ENCODE measurements at regions not wholly inside any gene's neighbourhood (a gene's known extent, or its start where the extent isn't known, plus 50 kb on each side); places are given as distances from the start of the nearest gene placed in this dataset.
A peak's percentile ranks its signal among the peaks of the same experiment; 100 is the strongest.
"Not testable (repeated sequence)": the region's sequence is repeated elsewhere in the genome, so short reads cannot be mapped to it uniquely, and the experiment has no call there.

DNA sequence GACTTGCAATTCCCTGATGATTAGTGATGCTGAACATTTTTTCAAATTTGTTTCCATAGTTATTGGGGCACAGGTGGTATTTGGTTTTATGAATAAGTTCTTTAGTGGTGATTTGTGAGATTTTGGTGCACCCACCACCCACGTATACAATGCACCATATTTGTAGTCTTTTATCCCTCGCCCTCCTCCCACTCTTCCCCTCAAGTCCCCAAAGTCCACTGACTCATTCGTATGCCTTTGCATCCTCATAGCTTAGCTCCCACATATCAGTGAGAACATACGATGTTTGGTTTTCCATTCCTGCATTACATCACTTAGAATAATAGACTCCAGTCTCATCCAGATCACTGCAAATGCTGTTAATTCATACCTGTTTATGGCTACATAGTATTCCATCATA, 167.3 kb downstream of the MYLK4 start:
- Histone ChIP-seq H3K36me3 (ENCODE audit: control insufficient read depth, insufficient read depth, low read length) (no peaks in the 10 kb centered on the region), H3K27ac (ENCODE audit: low read depth, low read length, severe bottlenecking) (no peak overlapping the region), H3K4me3 (ENCODE audit: extremely low read depth, insufficient read depth, low read length, poor library complexity, severe bottlenecking) (no peak overlapping the region), H3K9me3 (ENCODE audit: control insufficient read depth, low read length) (no peaks in the 10 kb centered on the region), H3K4me1 (ENCODE audit: control insufficient read depth, insufficient read depth, low read length, poor library complexity, severe bottlenecking) (peaks cover 19% of the 10 kb centered on the region)
- WGBS, 2 experiments (ENCODE audit: insufficient coverage in 2 of 2) = 94 to 97% methylated on average over 3 of the region's 4 CpGs

DNA sequence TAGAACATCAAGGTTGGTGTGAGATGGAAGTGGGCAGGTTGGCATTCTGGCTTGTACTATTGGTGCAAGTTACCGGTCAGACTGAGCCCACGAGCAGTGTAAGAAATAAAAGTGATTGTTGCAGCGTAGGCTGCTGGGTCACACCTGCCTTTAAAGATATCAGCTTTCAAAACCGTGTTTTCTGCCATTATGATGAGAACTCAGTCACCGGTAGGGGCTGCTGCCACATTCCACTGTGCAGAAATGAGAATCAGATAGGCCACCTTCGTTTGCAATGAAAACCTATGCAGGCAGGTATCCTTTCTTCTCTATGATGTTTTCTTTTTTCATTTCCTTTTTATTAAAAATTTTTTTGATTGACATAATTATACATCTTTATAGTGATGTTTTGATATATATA, 168.5 kb downstream of the MYLK4 start:
- no peaks in the 10 kb centered on the region for H3K9me3 ChIP-seq (ENCODE audit: control insufficient read depth, low read length)
- H3K4me1 ChIP-seq (ENCODE audit: control insufficient read depth, insufficient read depth, low read length, poor library complexity, severe bottlenecking) = peaks cover 23% of the 10 kb centered on the region
- 92 to 94% methylated on average over 5 to 6 of the region's 6 CpGs for WGBS, 2 experiments (ENCODE audit: insufficient coverage in 2 of 2)
- no peak overlapping the region for H3K4me3 ChIP-seq (ENCODE audit: extremely low read depth, insufficient read depth, low read length, poor library complexity, severe bottlenecking)
- no peaks in the 10 kb centered on the region for H3K36me3 ChIP-seq (ENCODE audit: control insufficient read depth, insufficient read depth, low read length)
- no peak overlapping the region for H3K27ac ChIP-seq (ENCODE audit: low read depth, low read length, severe bottlenecking)

GRCh38 chr6:2581611-2582010, 169.1 kb downstream of the MYLK4 start:
- no peak overlapping the region for H3K27ac ChIP-seq (ENCODE audit: low read depth, low read length, severe bottlenecking)
- H3K4me3 ChIP-seq (ENCODE audit: extremely low read depth, insufficient read depth, low read length, poor library complexity, severe bottlenecking) = no peak overlapping the region
- 88 to 100% methylated on average over 1 of the region's 2 CpGs for WGBS, 2 experiments (ENCODE audit: insufficient coverage in 2 of 2)
- no peaks in the 10 kb centered on the region for H3K9me3 ChIP-seq (ENCODE audit: control insufficient read depth, low read length)
- no peaks in the 10 kb centered on the region for H3K36me3 ChIP-seq (ENCODE audit: control insufficient read depth, insufficient read depth, low read length)
- peaks cover 23% of the 10 kb centered on the region for H3K4me1 ChIP-seq (ENCODE audit: control insufficient read depth, insufficient read depth, low read length, poor library complexity, severe bottlenecking)

GRCh38 chr6:2581011-2581410, 169.7 kb downstream of the MYLK4 start:
- Histone ChIP-seq H3K27ac (ENCODE audit: low read depth, low read length, severe bottlenecking) (no peak overlapping the region), H3K9me3 (ENCODE audit: control insufficient read depth, low read length) (no peaks in the 10 kb centered on the region), H3K4me1 (ENCODE audit: control insufficient read depth, insufficient read depth, low read length, poor library complexity, severe bottlenecking) (peaks cover 23% of the 10 kb centered on the region), H3K4me3 (ENCODE audit: extremely low read depth, insufficient read depth, low read length, poor library complexity, severe bottlenecking) (no peak overlapping the region), H3K36me3 (ENCODE audit: control insufficient read depth, insufficient read depth, low read length) (no peaks in the 10 kb centered on the region)
- 63 to 75% methylated on average over 2 of the region's 4 CpGs for WGBS, 2 experiments (ENCODE audit: insufficient coverage in 2 of 2)

DNA sequence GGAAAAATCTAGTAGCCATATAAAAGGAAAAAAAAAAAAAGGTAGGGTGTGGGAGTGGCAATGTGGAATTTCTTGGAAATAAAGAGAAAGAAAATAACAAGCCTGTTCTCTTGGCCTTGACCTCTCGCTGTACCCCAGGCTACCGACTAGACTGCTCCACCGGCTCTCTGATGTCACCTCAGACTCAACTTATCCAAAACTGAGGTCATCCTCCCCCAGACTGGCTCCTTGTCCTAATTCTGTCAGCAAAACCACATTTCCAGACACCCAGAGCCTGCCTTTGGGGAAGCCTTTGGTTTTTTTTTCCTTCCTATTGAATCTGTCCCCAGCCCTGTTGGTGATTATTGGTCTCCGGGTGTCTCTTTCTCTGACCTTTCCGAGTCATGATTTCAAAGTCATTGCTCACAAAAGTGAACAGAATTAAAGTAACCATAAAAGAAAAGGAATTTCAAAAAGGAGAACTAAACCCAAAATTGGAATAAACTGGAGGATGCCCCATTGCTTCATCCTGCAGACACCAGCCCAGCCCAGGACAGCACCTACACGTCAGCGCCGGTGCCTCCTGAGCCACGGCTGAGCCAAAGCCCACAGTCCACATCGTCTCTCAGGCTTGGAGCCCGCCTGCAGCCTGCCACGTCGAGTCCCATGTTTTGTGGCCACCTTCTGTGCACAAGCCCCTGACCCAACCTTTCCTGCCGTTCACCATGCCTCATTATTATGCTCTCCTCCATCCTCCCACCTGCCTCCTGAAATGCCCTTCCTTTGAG, 170.7 kb downstream of the MYLK4 start:
- Histone ChIP-seq H3K4me1 (ENCODE audit: control insufficient read depth, insufficient read depth, low read length, poor library complexity, severe bottlenecking) (peaks cover 23% of the 10 kb centered on the region), H3K27ac (ENCODE audit: low read depth, low read length, severe bottlenecking) (peak overlapping the region; percentile 80), H3K9me3 (ENCODE audit: control insufficient read depth, low read length) (no peaks in the 10 kb centered on the region), H3K4me3 (ENCODE audit: extremely low read depth, insufficient read depth, low read length, poor library complexity, severe bottlenecking) (no peak overlapping the region), H3K36me3 (ENCODE audit: control insufficient read depth, insufficient read depth, low read length) (no peaks in the 10 kb centered on the region)
- 95 to 97% methylated on average over 11 to 12 of the region's 14 CpGs for WGBS, 2 experiments (ENCODE audit: insufficient coverage in 2 of 2)

- no peaks in the 10 kb centered on the region for H3K9me3 ChIP-seq (ENCODE audit: control insufficient read depth, low read length)
- no peaks in the 10 kb centered on the region for H3K36me3 ChIP-seq (ENCODE audit: control insufficient read depth, insufficient read depth, low read length)
- H3K4me3 ChIP-seq (ENCODE audit: extremely low read depth, insufficient read depth, low read length, poor library complexity, severe bottlenecking) = no peak overlapping the region
- peaks cover 23% of the 10 kb centered on the region for H3K4me1 ChIP-seq (ENCODE audit: control insufficient read depth, insufficient read depth, low read length, poor library complexity, severe bottlenecking)
- peak overlapping the region; percentile 80 for H3K27ac ChIP-seq (ENCODE audit: low read depth, low read length, severe bottlenecking)
- 87% methylated on average over 16 of the region's 16 CpGs for WGBS, 2 experiments (ENCODE audit: insufficient coverage in 2 of 2)
Measured at GRCh38 chr6:2579241-2579761, 171.4 kb downstream of the MYLK4 start.

DNA sequence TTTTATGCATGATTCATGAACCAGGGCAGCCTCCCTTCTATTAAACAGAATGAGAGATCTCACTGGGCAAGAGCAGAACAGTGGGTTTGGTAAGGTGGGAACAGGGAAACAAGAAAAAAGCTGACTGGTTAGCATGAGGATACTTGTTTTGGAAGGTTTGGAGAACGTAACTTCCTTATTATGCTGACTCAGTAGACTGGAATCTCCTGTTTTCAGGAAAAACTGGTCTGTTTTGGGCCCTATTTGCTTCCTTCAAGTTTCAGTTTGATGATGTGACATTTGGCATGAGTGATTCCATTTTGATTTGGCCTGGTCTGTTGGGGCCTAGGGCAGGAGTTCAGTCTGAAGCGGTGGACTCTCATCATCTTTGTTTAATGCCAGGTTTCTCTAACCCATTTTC, 172.0 kb downstream of the MYLK4 start:
- Histone ChIP-seq H3K36me3 (ENCODE audit: control insufficient read depth, insufficient read depth, low read length) (no peaks in the 10 kb centered on the region), H3K27ac (ENCODE audit: low read depth, low read length, severe bottlenecking) (peak overlapping the region; percentile 80), H3K4me3 (ENCODE audit: extremely low read depth, insufficient read depth, low read length, poor library complexity, severe bottlenecking) (no peak overlapping the region), H3K9me3 (ENCODE audit: control insufficient read depth, low read length) (no peaks in the 10 kb centered on the region), H3K4me1 (ENCODE audit: control insufficient read depth, insufficient read depth, low read length, poor library complexity, severe bottlenecking) (peaks cover 23% of the 10 kb centered on the region)
- 71 to 100% methylated on average over 1 to 2 of the region's 2 CpGs for WGBS, 2 experiments (ENCODE audit: insufficient coverage in 2 of 2)

GRCh38 chr6:2576499-2576898, 174.2 kb downstream of the MYLK4 start:
- no peak overlapping the region for H3K4me3 ChIP-seq (ENCODE audit: extremely low read depth, insufficient read depth, low read length, poor library complexity, severe bottlenecking)
- no peaks in the 10 kb centered on the region for H3K9me3 ChIP-seq (ENCODE audit: control insufficient read depth, low read length)
- H3K36me3 ChIP-seq (ENCODE audit: control insufficient read depth, insufficient read depth, low read length) = no peaks in the 10 kb centered on the region
- WGBS, 2 experiments (ENCODE audit: insufficient coverage in 2 of 2) = 100% methylated on average over 1 of the region's 3 CpGs; no CpG with 5 or more reads in 1 of the 2 experiments
- peak overlapping the region; percentile 68 for H3K27ac ChIP-seq (ENCODE audit: low read depth, low read length, severe bottlenecking)
- peaks cover 23% of the 10 kb centered on the region for H3K4me1 ChIP-seq (ENCODE audit: control insufficient read depth, insufficient read depth, low read length, poor library complexity, severe bottlenecking)

DNA sequence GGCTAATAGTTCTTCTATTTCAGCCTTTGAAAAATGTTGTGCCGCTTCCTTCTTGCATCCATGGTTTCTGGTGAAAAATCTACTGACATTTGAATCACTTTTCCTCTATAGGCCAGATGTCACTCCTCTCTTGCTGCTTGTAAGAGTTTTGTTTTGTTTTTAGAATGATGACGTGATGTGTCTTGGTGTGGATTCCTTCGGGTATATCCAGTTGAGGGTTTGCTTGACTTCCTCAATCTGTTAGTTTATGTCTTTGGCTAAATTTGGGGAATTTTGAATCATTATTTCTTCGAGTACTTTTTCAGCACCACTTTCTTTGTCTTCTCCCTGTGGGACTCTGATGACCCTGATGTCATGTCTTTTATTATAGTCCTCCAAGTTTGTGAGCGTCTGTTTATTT, 175.5 kb downstream of the MYLK4 start:
- 89% methylated on average over 3 of the region's 5 CpGs; no CpG with 5 or more reads in 1 of the 2 experiments for WGBS, 2 experiments (ENCODE audit: insufficient coverage in 2 of 2)
- Histone ChIP-seq H3K4me3 (ENCODE audit: extremely low read depth, insufficient read depth, low read length, poor library complexity, severe bottlenecking) (no peak overlapping the region), H3K27ac (ENCODE audit: low read depth, low read length, severe bottlenecking) (no peak overlapping the region), H3K9me3 (ENCODE audit: control insufficient read depth, low read length) (no peaks in the 10 kb centered on the region), H3K36me3 (ENCODE audit: control insufficient read depth, insufficient read depth, low read length) (no peaks in the 10 kb centered on the region), H3K4me1 (ENCODE audit: control insufficient read depth, insufficient read depth, low read length, poor library complexity, severe bottlenecking) (peaks cover 17% of the 10 kb centered on the region)

DNA sequence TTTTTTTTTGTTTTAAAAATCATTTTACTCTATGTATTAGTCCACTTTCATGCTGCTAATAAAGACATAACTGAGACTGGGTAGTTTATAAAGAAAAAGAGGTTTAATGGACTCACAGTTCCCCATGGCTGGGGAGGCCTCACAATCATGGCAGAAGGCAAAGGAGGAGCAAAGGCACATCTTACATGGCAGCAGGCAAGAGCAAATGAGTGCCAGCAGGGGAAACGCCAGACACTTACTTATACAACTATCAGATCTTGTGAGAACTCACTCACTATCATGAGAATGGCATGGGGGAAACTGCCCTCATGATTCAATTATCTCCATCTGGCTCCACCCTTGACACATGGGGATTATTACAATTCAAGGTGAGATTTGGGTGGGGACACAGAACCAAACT, 181.3 kb downstream of the MYLK4 start:
- WGBS, 2 experiments (ENCODE audit: insufficient coverage in 2 of 2) = 100% methylated on average over 1 of the region's 1 CpG; no CpG with 5 or more reads in 1 of the 2 experiments
- H3K27ac ChIP-seq (ENCODE audit: low read depth, low read length, severe bottlenecking); H3K9me3 ChIP-seq (ENCODE audit: control insufficient read depth, low read length); H3K4me1 ChIP-seq (ENCODE audit: control insufficient read depth, insufficient read depth, low read length, poor library complexity, severe bottlenecking); H3K4me3 ChIP-seq (ENCODE audit: extremely low read depth, insufficient read depth, low read length, poor library complexity, severe bottlenecking); H3K36me3 ChIP-seq (ENCODE audit: control insufficient read depth, insufficient read depth, low read length): not testable (repeated sequence)

- no peaks in the 10 kb centered on the region for H3K9me3 ChIP-seq (ENCODE audit: control insufficient read depth, low read length)
- no peaks in the 10 kb centered on the region for H3K36me3 ChIP-seq (ENCODE audit: control insufficient read depth, insufficient read depth, low read length)
- H3K4me3 ChIP-seq (ENCODE audit: extremely low read depth, insufficient read depth, low read length, poor library complexity, severe bottlenecking) = no peak overlapping the region
- no peaks in the 10 kb centered on the region for H3K4me1 ChIP-seq (ENCODE audit: control insufficient read depth, insufficient read depth, low read length, poor library complexity, severe bottlenecking)
- no peak overlapping the region for H3K27ac ChIP-seq (ENCODE audit: low read depth, low read length, severe bottlenecking)
- no CpG with 5 or more reads among the region's 1 CpG for WGBS, 2 experiments (ENCODE audit: insufficient coverage in 2 of 2)
Measured at GRCh38 chr6:2566048-2566447, 184.7 kb downstream of the MYLK4 start.
